Parathyroid adenoma (tissue), 2 donors: ENCODE measurements at regions not wholly inside any gene's neighbourhood (a gene's known extent, or its start where the extent isn't known, plus 50 kb on each side); places are given as distances from the start of the nearest gene placed in this dataset.

Experiments used
- H2AFZ ChIP-seq: fragments of 300-600 bp; sonication (generic); one replicate; pipeline ENCODE4 v1.7.0; 2017; ENCODE audit warnings: antibody characterized with exemption, mild to moderate bottlenecking
- H3K27ac ChIP-seq: fragments of 300-600 bp; sonication (generic); one replicate; pipeline ENCODE4 v1.7.0; 2017
- H3K27me3 ChIP-seq: fragments of 300-600 bp; sonication (generic); one replicate; pipeline ENCODE4 v1.7.0; 2017; ENCODE audit warnings: low read length; ENCODE audit not compliant: control insufficient read depth, insufficient read depth
- H3K36me3 ChIP-seq: fragments of 300-600 bp; sonication (generic); one replicate; pipeline ENCODE4 v1.7.0; 2017; ENCODE audit warnings: low read length; ENCODE audit not compliant: control insufficient read depth, insufficient read depth
- H3K4me1 ChIP-seq: fragments of 300-600 bp; sonication (generic); one replicate; pipeline ENCODE4 v1.7.0; 2017; ENCODE audit warnings: control low read depth
- H3K4me2 ChIP-seq: fragments of 300-600 bp; sonication (generic); one replicate; pipeline ENCODE4 v1.7.0; 2017; ENCODE audit warnings: low read length
- H3K4me3 ChIP-seq: fragments of 300-600 bp; sonication (generic); one replicate; pipeline ENCODE4 v1.7.0; 2017; ENCODE audit warnings: low read depth, low read length
- H3K79me2 ChIP-seq: fragments of 300-600 bp; sonication (generic); one replicate; pipeline ENCODE4 v1.7.0; 2017; ENCODE audit warnings: control low read depth
- H3K9ac ChIP-seq: fragments of 300-600 bp; sonication (generic); one replicate; pipeline ENCODE4 v1.7.0; 2017; ENCODE audit warnings: mild to moderate bottlenecking
- H3K9me3 ChIP-seq: fragments of 300-600 bp; sonication (generic); one replicate; pipeline ENCODE4 v1.7.0; 2017; ENCODE audit warnings: low read length; ENCODE audit not compliant: control insufficient read depth
- CTCF ChIP-seq: fragments of 300-600 bp; sonication (generic); IDR thresholded peaks from one replicate; pipeline ENCODE4 v1.7.0; 2017; ENCODE audit warnings: antibody characterized with exemption, mild to moderate bottlenecking
- donor health status: primary hyperparathyroidism.

GRCh38 chr5:159864885-159865691, 51.2 kb upstream of the ADRA1B start:
- no peak overlapping the region for H3K4me2 ChIP-seq
- no peak for TF ChIP-seq CTCF
- H3K27ac ChIP-seq, result no peak overlapping the region
- H2AFZ ChIP-seq, result no peak overlapping the region
- no peaks in the 10 kb centered on the region for H3K9me3 ChIP-seq
- no peaks in the 10 kb centered on the region for H3K4me1 ChIP-seq
- no peak overlapping the region for H3K4me3 ChIP-seq
- no peaks in the 10 kb centered on the region for H3K27me3 ChIP-seq
- no peaks in the 10 kb centered on the region for H3K79me2 ChIP-seq
- H3K9ac ChIP-seq, result no peak overlapping the region
- no peaks in the 10 kb centered on the region for H3K36me3 ChIP-seq

- Histone ChIP-seq H3K4me2 (no peak overlapping the region), H3K4me3 (no peak overlapping the region), H3K9ac (no peak overlapping the region), H3K27me3 (no peaks in the 10 kb centered on the region), H2AFZ (no peak overlapping the region), H3K79me2 (no peaks in the 10 kb centered on the region), H3K27ac (no peak overlapping the region), H3K36me3 (no peaks in the 10 kb centered on the region), H3K4me1 (no peaks in the 10 kb centered on the region), H3K9me3 (no peaks in the 10 kb centered on the region)
- TF ChIP-seq CTCF, result no peak
Measured at GRCh38 chr5:159866093-159866492, 50.2 kb upstream of the ADRA1B start.
